ENCODE measurements at regions not wholly inside any gene's neighbourhood (a gene's known extent, or its start where the extent isn't known, plus 50 kb on each side); places are given as distances from the start of the nearest gene placed in this dataset.
"Not testable (repeated sequence)": the region's sequence is repeated elsewhere in the genome, so short reads cannot be mapped to it uniquely, and the experiment has no call there.

DNA sequence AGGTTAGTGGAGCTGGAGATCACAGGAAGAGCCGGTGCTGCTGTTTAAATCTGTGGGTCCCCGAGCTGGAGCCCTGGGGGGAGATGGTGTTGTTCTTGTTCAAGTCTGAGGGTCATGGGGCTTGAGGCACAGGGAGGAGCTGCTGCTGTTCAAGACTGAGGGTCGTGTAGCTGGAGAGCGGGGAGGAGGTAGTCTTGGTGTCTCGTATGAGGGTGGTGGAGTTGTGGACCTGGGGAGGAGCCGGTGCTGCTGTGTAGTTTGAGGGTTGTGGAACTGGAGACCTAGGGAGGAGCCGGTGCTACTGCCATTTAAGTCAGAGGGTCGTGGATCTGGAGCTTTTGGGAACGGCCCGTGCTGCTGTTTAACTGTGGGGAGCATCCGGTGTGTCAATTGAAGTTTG is 112.2 kb upstream of the SULF2 start:
- no TSS peak for BruUV-seq (replicated peaks)
- Histone ChIP-seq H3K4me3 (ENCODE audit: low read depth, low read length, poor library complexity, severe bottlenecking) (no peak overlapping the region), H3K4me1 (ENCODE audit: insufficient read depth, low read length, poor library complexity, severe bottlenecking) (no peaks in the 10 kb centered on the region), H3K9me3 (ENCODE audit: low read depth, low read length, poor library complexity, severe bottlenecking) (no peaks in the 10 kb centered on the region), H3K36me3 (ENCODE audit: insufficient read depth, low read length, poor library complexity, severe bottlenecking) (no peaks in the 10 kb centered on the region), H3K27me3 (replicated peaks; ENCODE audit: insufficient read depth, low read depth, low read length, poor library complexity) (peaks cover 6% of the 10 kb centered on the region), H3K27ac (ENCODE audit: low read depth, low read length, poor library complexity, severe bottlenecking) (no peak overlapping the region)
- ChIA-PET CTCF (no interaction called here), POLR2A (ENCODE audit: low non-redundant PET) (no interaction called here)
- TF ChIP-seq, protein P1, sequence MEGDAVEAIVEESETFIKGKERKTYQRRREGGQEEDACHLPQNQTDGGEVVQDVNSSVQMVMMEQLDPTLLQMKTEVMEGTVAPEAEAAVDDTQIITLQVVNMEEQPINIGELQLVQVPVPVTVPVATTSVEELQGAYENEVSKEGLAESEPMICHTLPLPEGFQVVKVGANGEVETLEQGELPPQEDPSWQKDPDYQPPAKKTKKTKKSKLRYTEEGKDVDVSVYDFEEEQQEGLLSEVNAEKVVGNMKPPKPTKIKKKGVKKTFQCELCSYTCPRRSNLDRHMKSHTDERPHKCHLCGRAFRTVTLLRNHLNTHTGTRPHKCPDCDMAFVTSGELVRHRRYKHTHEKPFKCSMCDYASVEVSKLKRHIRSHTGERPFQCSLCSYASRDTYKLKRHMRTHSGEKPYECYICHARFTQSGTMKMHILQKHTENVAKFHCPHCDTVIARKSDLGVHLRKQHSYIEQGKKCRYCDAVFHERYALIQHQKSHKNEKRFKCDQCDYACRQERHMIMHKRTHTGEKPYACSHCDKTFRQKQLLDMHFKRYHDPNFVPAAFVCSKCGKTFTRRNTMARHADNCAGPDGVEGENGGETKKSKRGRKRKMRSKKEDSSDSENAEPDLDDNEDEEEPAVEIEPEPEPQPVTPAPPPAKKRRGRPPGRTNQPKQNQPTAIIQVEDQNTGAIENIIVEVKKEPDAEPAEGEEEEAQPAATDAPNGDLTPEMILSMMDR (conservative IDR thresholded peaks at IDR 0.05; ENCODE audit: low read depth, low read length) = no peak
- no peak for TF ChIP-seq EZH2 (IDR thresholded peaks at IDR 0.05; ENCODE audit: borderline replicate concordance, low read depth, low read length, poor library complexity, severe bottlenecking)
- no peak for DNase-seq (ENCODE audit: low spot score)
- intact Hi-C loops (cut with micrococcal nuclease; ENCODE audit: unreplicated experiment) = loop anchor here (10.0 kb wide), 1 partner anchor 53 kb away; no protein-coding TSS in a partner anchor

DNA sequence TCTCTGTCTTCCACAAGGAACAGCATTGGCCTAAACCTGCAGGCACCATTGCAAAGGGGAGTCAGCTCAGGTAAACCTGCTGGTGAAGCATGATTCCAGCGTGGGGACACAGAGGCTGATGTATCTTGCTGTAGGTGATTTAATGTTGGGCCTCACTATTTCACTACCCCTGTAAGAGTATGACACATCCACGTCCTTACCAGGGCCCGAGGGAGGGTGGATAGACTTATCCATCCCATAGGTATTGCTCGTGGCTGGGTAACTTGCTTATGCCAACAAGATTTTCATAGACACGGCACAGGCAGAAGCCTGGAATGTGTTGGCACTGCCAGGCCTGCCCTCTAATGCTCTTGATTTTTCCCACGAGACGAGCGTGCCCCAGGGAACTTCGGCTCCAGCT is 107.4 kb upstream of the SULF2 start:
- POLR2A ChIA-PET (ENCODE audit: low non-redundant PET); DNase-seq (ENCODE audit: low spot score); H3K27ac ChIP-seq (ENCODE audit: low read depth, low read length, poor library complexity, severe bottlenecking); H3K4me3 ChIP-seq (ENCODE audit: low read depth, low read length, poor library complexity, severe bottlenecking); H3K27me3 ChIP-seq (replicated peaks; ENCODE audit: insufficient read depth, low read depth, low read length, poor library complexity); BruUV-seq (replicated peaks); H3K9me3 ChIP-seq (ENCODE audit: low read depth, low read length, poor library complexity, severe bottlenecking); CTCF ChIA-PET; H3K4me1 ChIP-seq (ENCODE audit: insufficient read depth, low read length, poor library complexity, severe bottlenecking); H3K36me3 ChIP-seq (ENCODE audit: insufficient read depth, low read length, poor library complexity, severe bottlenecking): not testable (repeated sequence)
- intact Hi-C loops (cut with micrococcal nuclease; ENCODE audit: unreplicated experiment) = loop anchor here (5.0 to 10.0 kb wide), 2 partner anchors 48 to 625 kb away; no protein-coding TSS in a partner anchor

DNA sequence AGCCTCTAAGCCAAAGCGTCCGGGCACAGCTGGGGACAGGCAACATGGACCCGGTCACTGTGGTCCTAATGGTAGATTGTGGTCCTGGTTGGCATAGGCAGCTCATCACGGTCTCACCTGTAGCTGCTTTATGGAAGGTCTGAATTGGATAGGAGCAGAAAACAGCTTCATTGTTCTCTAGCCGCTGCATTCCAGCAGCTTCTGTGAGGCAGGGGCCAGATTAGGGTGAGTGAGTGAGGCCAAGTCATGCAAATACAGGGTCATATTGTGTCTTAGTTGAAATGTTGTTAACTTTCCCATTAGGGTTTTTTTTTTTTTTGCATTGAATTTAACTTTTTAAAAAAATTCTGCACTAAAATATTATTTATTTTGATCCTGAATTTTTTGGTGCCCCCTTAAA is 105.4 kb upstream of the SULF2 start:
- H3K4me3 ChIP-seq (ENCODE audit: low read depth, low read length, poor library complexity, severe bottlenecking); H3K36me3 ChIP-seq (ENCODE audit: insufficient read depth, low read length, poor library complexity, severe bottlenecking); DNase-seq (ENCODE audit: low spot score); CTCF ChIA-PET; H3K27ac ChIP-seq (ENCODE audit: low read depth, low read length, poor library complexity, severe bottlenecking); H3K27me3 ChIP-seq (replicated peaks; ENCODE audit: insufficient read depth, low read depth, low read length, poor library complexity); BruUV-seq (replicated peaks); H3K9me3 ChIP-seq (ENCODE audit: low read depth, low read length, poor library complexity, severe bottlenecking); H3K4me1 ChIP-seq (ENCODE audit: insufficient read depth, low read length, poor library complexity, severe bottlenecking); POLR2A ChIA-PET (ENCODE audit: low non-redundant PET): not testable (repeated sequence)
- intact Hi-C loops (cut with micrococcal nuclease; ENCODE audit: unreplicated experiment) = loop anchor here (5.0 to 10.0 kb wide), 2 partner anchors 46 to 627 kb away; no protein-coding TSS in a partner anchor

DNA sequence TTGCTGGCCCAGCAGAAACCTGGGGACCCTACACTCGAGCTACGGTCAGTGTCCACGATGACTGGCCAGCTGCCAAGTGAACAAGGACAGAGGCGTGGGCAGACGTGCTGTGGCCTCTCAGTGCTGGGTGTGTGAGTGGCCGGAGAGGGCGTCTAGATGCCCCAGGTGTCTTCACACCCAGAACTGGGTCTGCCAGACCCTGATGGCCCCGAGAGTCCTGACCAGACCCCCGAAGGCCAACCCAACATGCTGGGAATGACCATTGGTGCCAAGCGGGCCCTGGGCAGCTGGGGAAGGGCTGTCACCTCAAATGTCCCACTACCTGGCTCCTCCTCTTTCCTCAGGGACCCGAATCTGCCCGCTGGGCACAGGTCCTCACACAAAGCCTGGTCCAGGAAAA is 104.5 kb upstream of the SULF2 start:
- not testable (repeated sequence) for BruUV-seq (replicated peaks)

DNA sequence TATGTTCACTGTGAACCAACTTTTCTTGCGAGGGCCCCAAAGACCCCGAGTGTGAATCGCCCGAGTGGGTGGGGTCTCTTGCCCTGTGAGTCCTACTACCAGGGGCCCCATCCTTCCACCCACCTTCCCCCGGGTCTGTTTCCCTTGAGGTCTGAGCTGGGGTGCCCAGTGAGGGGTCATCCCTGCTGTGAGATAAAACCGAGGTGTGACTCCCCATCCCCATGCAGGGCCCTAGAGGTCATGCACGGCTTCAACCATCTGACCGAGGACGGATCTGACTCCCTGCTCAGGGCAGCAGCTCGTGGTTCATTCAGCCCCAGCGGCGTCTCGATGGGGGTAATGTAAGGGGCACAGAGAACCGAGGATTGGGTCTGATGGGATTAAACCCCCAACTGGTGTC is 103.1 kb upstream of the SULF2 start:
- Histone ChIP-seq H3K27me3 (replicated peaks; ENCODE audit: insufficient read depth, low read depth, low read length, poor library complexity) (peaks cover 13% of the 10 kb centered on the region), H3K9me3 (ENCODE audit: low read depth, low read length, poor library complexity, severe bottlenecking) (no peaks in the 10 kb centered on the region), H3K4me3 (ENCODE audit: low read depth, low read length, poor library complexity, severe bottlenecking) (no peak overlapping the region), H3K27ac (ENCODE audit: low read depth, low read length, poor library complexity, severe bottlenecking) (no peak overlapping the region), H3K4me1 (ENCODE audit: insufficient read depth, low read length, poor library complexity, severe bottlenecking) (no peaks in the 10 kb centered on the region), H3K36me3 (ENCODE audit: insufficient read depth, low read length, poor library complexity, severe bottlenecking) (no peaks in the 10 kb centered on the region)
- ChIA-PET CTCF (no interaction called here), POLR2A (ENCODE audit: low non-redundant PET) (no interaction called here)
- no TSS peak for BruUV-seq (replicated peaks)
- intact Hi-C loops (cut with micrococcal nuclease; ENCODE audit: unreplicated experiment) = no loop called here
- no peak for DNase-seq (ENCODE audit: low spot score)
- TF ChIP-seq, protein P1 (conservative IDR thresholded peaks at IDR 0.05; ENCODE audit: low read depth, low read length) = no peak
- TF ChIP-seq EZH2 (IDR thresholded peaks at IDR 0.05; ENCODE audit: borderline replicate concordance, low read depth, low read length, poor library complexity, severe bottlenecking) = no peak

More for the DNA sequence above, 104.5 kb upstream of the SULF2 start:
- H3K4me3 ChIP-seq (ENCODE audit: low read depth, low read length, poor library complexity, severe bottlenecking); H3K9me3 ChIP-seq (ENCODE audit: low read depth, low read length, poor library complexity, severe bottlenecking); CTCF ChIA-PET; POLR2A ChIA-PET (ENCODE audit: low non-redundant PET); H3K4me1 ChIP-seq (ENCODE audit: insufficient read depth, low read length, poor library complexity, severe bottlenecking); DNase-seq (ENCODE audit: low spot score); H3K36me3 ChIP-seq (ENCODE audit: insufficient read depth, low read length, poor library complexity, severe bottlenecking); H3K27ac ChIP-seq (ENCODE audit: low read depth, low read length, poor library complexity, severe bottlenecking): not testable (repeated sequence)
- H3K27me3 ChIP-seq (replicated peaks; ENCODE audit: insufficient read depth, low read depth, low read length, poor library complexity) = peaks cover 11% of the 10 kb centered on the region
- intact Hi-C loops (cut with micrococcal nuclease; ENCODE audit: unreplicated experiment) = loop anchor here (5.0 to 10.0 kb wide), 2 partner anchors 45 to 628 kb away; no protein-coding TSS in a partner anchor

Measured in A673 (cell line).